ENCODE measurements at regions not wholly inside any gene's neighbourhood (a gene's known extent, or its start where the extent isn't known, plus 50 kb on each side); places are given as distances from the start of the nearest gene placed in this dataset.
A peak's percentile ranks its signal among the peaks of the same experiment; 100 is the strongest.

- no peak for DNase-seq
Measured at GRCh38 chr10:88060762-88061161, 197.3 kb downstream of the PTEN start.

- peak; percentile 35 to 57 (median 48) for DNase-seq
Measured at GRCh38 chr10:88062385-88062784, 199.0 kb downstream of the PTEN start.

- DNase-seq = peak in 1 of 4 experiments; percentile 38
Measured at GRCh38 chr10:88062798-88063472, 199.5 kb downstream of the PTEN start.

GRCh38 chr10:88063861-88064557, 200.6 kb downstream of the PTEN start:
- peak in 1 of 4 experiments; percentile 25 for DNase-seq

GRCh38 chr10:88064608-88065382, 201.4 kb downstream of the PTEN start:
- peak; percentile 83 to 96 (median 86) for DNase-seq

- DNase-seq = peak in 3 of 4 experiments; percentile 51 to 77 (median 76)
Measured at GRCh38 chr10:88065383-88066049, 202.1 kb downstream of the PTEN start.

GRCh38 chr10:88066319-88066718, 202.9 kb downstream of the PTEN start:
- peak in 3 of 4 experiments; percentile 37 to 64 (median 58) for DNase-seq

- DNase-seq = peak; percentile 84 to 96 (median 90)
Measured at GRCh38 chr10:88066876-88067275, 203.5 kb downstream of the PTEN start.

- DNase-seq = peak; percentile 35 to 76 (median 53)
Measured at GRCh38 chr10:88067737-88068136, 204.3 kb downstream of the PTEN start.

GRCh38 chr10:88069338-88069737, 205.9 kb downstream of the PTEN start:
- DNase-seq = no peak

GRCh38 chr10:88070080-88070880, 206.9 kb downstream of the PTEN start:
- peak in 2 of 4 experiments; percentile 41 to 44 for DNase-seq

- DNase-seq = peak; percentile 65 to 78 (median 70)
Measured at GRCh38 chr10:88071879-88072278, 208.5 kb downstream of the PTEN start.

GRCh38 chr10:88073682-88074081, 210.3 kb downstream of the PTEN start:
- DNase-seq = no peak

- no peak for DNase-seq
Measured at GRCh38 chr10:88074971-88075370, 211.5 kb downstream of the PTEN start.

- DNase-seq = no peak
Measured at GRCh38 chr10:88076027-88076880, 212.8 kb downstream of the PTEN start.

- DNase-seq = no peak
Measured at GRCh38 chr10:88077977-88078376, 214.6 kb downstream of the PTEN start.

GRCh38 chr10:88080213-88080612, 216.8 kb downstream of the PTEN start:
- no peak for DNase-seq

GRCh38 chr10:88081457-88082054, 218.1 kb downstream of the PTEN start:
- DNase-seq = no peak

GRCh38 chr10:88082391-88082790, 219.0 kb downstream of the PTEN start:
- DNase-seq = no peak
